HG03135 (cell line): ENCODE measurements at regions not wholly inside any gene's neighbourhood (a gene's known extent, or its start where the extent isn't known, plus 50 kb on each side); places are given as distances from the start of the nearest gene placed in this dataset.

ENCODE experiments used
- ATAC-seq: cut with Tn5 transposase; IDR thresholded peaks from one replicate; pipeline ENCODE4 v1.9.1; 2021; ENCODE audit warnings: mild to moderate bottlenecking, moderate library complexity; ENCODE audit not compliant: unreplicated experiment

GRCh38 chr5:135220394-135221186, 178.4 kb downstream of the MACROH2A1 start:
- ATAC-seq: no peak

- ATAC-seq: no peak
Observed at GRCh38 chr5:135219868-135220267, 179.2 kb downstream of the MACROH2A1 start.

- no peak for ATAC-seq
Observed at GRCh38 chr5:135218790-135219568, 180.1 kb downstream of the MACROH2A1 start.

GRCh38 chr5:135218486-135218755, 180.6 kb downstream of the MACROH2A1 start:
- ATAC-seq: no peak

GRCh38 chr5:135217669-135218485, 181.2 kb downstream of the MACROH2A1 start:
- no peak for ATAC-seq

GRCh38 chr5:135216471-135217343, 182.3 kb downstream of the MACROH2A1 start:
- ATAC-seq: no peak

GRCh38 chr5:135215617-135216470, 181.8 kb upstream of the PITX1 start:
- no peak for ATAC-seq

GRCh38 chr5:135214897-135215616, 181.0 kb upstream of the PITX1 start:
- ATAC-seq: no peak

- ATAC-seq: no peak
Observed at GRCh38 chr5:135213466-135214239, 179.6 kb upstream of the PITX1 start.

GRCh38 chr5:135213027-135213386, 179.0 kb upstream of the PITX1 start:
- ATAC-seq: no peak

GRCh38 chr5:135212361-135213026, 178.5 kb upstream of the PITX1 start:
- ATAC-seq: no peak

GRCh38 chr5:135211791-135212190, 177.8 kb upstream of the PITX1 start:
- no peak for ATAC-seq

- ATAC-seq: no peak
Observed at GRCh38 chr5:135211083-135211790, 177.2 kb upstream of the PITX1 start.

- no peak for ATAC-seq
Observed at GRCh38 chr5:135210286-135211055, 176.4 kb upstream of the PITX1 start.

GRCh38 chr5:135208903-135209721, 175.1 kb upstream of the PITX1 start:
- ATAC-seq: no peak

GRCh38 chr5:135208555-135208902, 174.5 kb upstream of the PITX1 start:
- ATAC-seq: no peak
